Ishikawa (cell line): ENCODE measurements at regions not wholly inside any gene's neighbourhood (a gene's known extent, or its start where the extent isn't known, plus 50 kb on each side); places are given as distances from the start of the nearest gene placed in this dataset.

Source experiments
- CEBPB ChIP-seq: IDR thresholded peaks from 2 replicates; pipeline ENCODE4 v1.6.1; 2012
- CREB1 ChIP-seq: IDR thresholded peaks from 2 replicates; pipeline ENCODE4 v1.6.1; 2012; ENCODE audit warnings: low read depth
- EGR1 ChIP-seq: IDR thresholded peaks from 2 replicates; pipeline ENCODE4 v1.6.1; 2012
- EP300 ChIP-seq: IDR thresholded peaks from 2 replicates; pipeline ENCODE4 v1.6.1; 2012; ENCODE audit warnings: borderline replicate concordance
- FOXM1 ChIP-seq: IDR thresholded peaks from 2 replicates; pipeline ENCODE4 v1.6.1; 2012; ENCODE audit warnings: low read depth, borderline replicate concordance
- NFIC ChIP-seq: IDR thresholded peaks from 2 replicates; pipeline ENCODE4 v1.6.1; 2012
- RAD21 ChIP-seq: IDR thresholded peaks from 2 replicates; pipeline ENCODE4 v1.6.1; 2012; ENCODE audit warnings: low read depth
- TAF1 ChIP-seq: IDR thresholded peaks from 2 replicates; pipeline ENCODE4 v1.6.1; 2012; ENCODE audit warnings: low read depth, mild to moderate bottlenecking
- TCF12 ChIP-seq: IDR thresholded peaks from 2 replicates; pipeline ENCODE4 v1.6.1; 2012; ENCODE audit warnings: low read depth
- TEAD4 ChIP-seq: IDR thresholded peaks from 2 replicates; pipeline ENCODE4 v1.6.1; 2012
- YY1 ChIP-seq: IDR thresholded peaks from 2 replicates; pipeline ENCODE4 v1.6.1; 2012; ENCODE audit warnings: low read depth
- ZBTB7A ChIP-seq: IDR thresholded peaks from 2 replicates; pipeline ENCODE4 v1.6.1; 2012; ENCODE audit warnings: low read depth
- TF ChIP-seq, protein P1 (sequence below): IDR thresholded peaks from 2 replicates; pipeline ENCODE4 v1.6.1; 2012; ENCODE audit warnings: low read depth, mild to moderate bottlenecking
- TF ChIP-seq, protein P2 (sequence below): IDR thresholded peaks from 2 replicates; pipeline ENCODE4 v1.6.1; 2012
- TF ChIP-seq, protein P3 (sequence below): IDR thresholded peaks from 2 replicates; pipeline ENCODE4 v1.6.1; 2012

DNA sequence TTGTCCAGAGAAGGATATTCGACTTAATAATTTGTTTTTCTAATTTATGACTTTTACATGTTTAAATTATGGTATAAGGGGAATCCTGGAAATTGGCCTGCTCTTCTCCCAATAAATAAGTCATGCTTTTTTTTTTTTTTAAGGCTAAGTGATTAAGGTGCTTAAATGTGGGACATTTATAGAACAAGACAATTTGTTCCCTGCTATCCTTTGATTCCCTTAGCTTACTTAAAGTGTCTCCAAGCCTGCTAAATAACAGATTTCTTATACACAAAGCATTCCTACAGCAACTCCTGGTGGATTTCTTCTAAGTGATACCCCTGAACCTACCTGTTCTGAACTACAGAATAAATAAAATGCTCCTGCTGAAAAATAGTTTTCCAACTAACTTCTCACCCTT is 233.0 kb upstream of the UGT8 start:
- TF ChIP-seq TEAD4 (no peak), TCF12 (no peak), NFIC (no peak), EGR1 (no peak), ZBTB7A (no peak), EP300 (no peak), YY1 (no peak), FOXM1 (no peak), CREB1 (no peak), RAD21 (no peak), CEBPB (no peak), TAF1 (no peak)
- TF ChIP-seq, protein P1, sequence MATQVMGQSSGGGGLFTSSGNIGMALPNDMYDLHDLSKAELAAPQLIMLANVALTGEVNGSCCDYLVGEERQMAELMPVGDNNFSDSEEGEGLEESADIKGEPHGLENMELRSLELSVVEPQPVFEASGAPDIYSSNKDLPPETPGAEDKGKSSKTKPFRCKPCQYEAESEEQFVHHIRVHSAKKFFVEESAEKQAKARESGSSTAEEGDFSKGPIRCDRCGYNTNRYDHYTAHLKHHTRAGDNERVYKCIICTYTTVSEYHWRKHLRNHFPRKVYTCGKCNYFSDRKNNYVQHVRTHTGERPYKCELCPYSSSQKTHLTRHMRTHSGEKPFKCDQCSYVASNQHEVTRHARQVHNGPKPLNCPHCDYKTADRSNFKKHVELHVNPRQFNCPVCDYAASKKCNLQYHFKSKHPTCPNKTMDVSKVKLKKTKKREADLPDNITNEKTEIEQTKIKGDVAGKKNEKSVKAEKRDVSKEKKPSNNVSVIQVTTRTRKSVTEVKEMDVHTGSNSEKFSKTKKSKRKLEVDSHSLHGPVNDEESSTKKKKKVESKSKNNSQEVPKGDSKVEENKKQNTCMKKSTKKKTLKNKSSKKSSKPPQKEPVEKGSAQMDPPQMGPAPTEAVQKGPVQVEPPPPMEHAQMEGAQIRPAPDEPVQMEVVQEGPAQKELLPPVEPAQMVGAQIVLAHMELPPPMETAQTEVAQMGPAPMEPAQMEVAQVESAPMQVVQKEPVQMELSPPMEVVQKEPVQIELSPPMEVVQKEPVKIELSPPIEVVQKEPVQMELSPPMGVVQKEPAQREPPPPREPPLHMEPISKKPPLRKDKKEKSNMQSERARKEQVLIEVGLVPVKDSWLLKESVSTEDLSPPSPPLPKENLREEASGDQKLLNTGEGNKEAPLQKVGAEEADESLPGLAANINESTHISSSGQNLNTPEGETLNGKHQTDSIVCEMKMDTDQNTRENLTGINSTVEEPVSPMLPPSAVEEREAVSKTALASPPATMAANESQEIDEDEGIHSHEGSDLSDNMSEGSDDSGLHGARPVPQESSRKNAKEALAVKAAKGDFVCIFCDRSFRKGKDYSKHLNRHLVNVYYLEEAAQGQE: no peak
- TF ChIP-seq, protein P2, sequence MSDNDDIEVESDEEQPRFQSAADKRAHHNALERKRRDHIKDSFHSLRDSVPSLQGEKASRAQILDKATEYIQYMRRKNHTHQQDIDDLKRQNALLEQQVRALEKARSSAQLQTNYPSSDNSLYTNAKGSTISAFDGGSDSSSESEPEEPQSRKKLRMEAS: no peak
- TF ChIP-seq, protein P3, sequence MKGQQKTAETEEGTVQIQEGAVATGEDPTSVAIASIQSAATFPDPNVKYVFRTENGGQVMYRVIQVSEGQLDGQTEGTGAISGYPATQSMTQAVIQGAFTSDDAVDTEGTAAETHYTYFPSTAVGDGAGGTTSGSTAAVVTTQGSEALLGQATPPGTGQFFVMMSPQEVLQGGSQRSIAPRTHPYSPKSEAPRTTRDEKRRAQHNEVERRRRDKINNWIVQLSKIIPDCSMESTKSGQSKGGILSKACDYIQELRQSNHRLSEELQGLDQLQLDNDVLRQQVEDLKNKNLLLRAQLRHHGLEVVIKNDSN: no peak

DNA sequence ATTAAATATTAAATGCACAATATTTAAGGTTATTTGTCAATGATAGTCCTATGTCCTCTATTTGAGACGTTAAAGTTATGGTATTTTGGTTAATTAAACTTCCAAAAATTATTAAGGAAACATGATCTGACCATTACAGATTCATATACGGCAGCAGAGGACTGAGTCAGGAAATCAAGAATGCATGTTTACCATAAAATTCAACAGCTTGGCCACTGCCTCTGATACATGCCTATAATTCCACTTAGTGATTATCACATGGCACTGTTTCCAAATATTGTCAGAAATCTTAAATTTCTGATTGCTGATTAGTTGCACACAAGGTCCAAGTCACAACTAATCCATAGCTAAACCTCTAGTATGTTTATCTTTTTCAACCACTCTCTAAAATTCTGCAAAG is 232.2 kb upstream of the UGT8 start:
- TF ChIP-seq TEAD4: no peak
- no peak for TF ChIP-seq TCF12
- TF ChIP-seq, protein P2: no peak
- TF ChIP-seq, protein P1: no peak
- no peak for TF ChIP-seq NFIC
- TF ChIP-seq YY1: no peak
- no peak for TF ChIP-seq TAF1

DNA sequence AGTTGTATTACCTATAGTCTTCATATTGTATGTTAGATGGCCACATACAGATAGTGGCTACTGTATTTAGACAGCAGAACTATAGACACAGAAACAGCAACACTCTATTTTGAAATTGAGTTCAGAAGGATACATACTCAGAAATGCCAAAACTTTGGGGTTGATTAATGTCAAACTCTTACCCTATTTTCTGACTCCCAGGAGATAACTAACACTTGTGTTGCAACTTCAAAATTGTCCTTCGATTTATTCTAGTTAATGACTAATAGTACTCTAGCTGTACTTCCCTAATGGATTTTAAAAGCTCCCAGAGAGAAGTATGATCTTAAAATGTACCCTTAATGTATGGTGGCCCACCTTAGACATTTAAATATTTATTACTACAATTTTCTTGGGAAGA is 229.9 kb upstream of the UGT8 start:
- TF ChIP-seq RAD21 (no peak), CREB1 (no peak), CEBPB (no peak), FOXM1 (no peak), EGR1 (no peak)

DNA sequence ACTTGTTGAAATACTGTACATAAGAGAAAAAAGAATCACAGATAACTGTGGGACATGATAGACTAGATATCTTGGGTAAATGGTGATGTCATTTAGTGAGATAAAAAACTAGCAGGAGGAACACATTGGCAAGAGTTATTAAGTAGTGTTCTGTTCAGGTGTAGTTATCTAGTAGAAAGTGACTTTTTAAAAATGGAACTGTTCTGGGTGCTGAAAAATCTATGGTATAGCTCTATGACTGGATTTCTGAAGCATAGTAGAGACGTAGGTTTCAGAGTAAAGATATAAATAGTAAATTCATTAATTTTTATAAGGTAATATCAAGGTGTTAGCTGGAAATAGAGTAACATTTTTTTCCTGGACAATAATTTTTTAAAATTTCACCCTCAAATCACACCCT is 225.1 kb upstream of the UGT8 start:
- TF ChIP-seq TAF1 (no peak), CREB1 (no peak), TEAD4 (no peak), CEBPB (no peak), NFIC (no peak), YY1 (no peak)
- TF ChIP-seq, protein P1: peak; percentile 76
- TF ChIP-seq, protein P3: no peak

DNA sequence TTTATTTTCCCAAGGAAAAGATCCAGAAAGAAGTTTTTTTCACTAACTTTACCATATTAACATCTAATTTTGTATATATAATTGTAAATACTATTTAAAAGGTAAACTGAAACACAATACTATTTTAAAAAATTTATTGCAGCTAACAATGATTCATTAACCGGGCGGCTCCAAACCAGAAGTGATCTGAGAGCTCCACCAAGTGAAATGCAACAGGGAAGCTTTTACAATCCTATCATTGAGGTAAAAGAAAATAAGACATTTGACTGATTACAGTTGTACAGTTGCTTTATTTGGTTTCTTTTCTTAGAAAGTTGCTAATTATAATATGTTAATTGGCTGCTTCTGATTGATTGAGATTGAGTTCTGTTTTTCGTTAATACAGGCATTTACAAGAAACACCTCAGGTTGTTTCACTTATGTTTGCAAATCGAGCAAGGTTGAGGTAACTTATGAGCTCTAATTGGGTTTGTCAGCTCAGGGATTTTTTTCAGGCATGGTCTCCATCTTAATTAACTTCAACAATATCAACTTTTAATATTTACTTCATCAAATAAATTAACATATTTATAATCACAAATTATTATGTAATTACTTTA is 220.2 kb upstream of the UGT8 start:
- TF ChIP-seq NFIC (no peak), RAD21 (peak; percentile 72), FOXM1 (no peak), CEBPB (no peak), EP300 (no peak)
